ENCODE measurements at regions not wholly inside any gene's neighbourhood (a gene's known extent, or its start where the extent isn't known, plus 50 kb on each side); places are given as distances from the start of the nearest gene placed in this dataset.

DNA sequence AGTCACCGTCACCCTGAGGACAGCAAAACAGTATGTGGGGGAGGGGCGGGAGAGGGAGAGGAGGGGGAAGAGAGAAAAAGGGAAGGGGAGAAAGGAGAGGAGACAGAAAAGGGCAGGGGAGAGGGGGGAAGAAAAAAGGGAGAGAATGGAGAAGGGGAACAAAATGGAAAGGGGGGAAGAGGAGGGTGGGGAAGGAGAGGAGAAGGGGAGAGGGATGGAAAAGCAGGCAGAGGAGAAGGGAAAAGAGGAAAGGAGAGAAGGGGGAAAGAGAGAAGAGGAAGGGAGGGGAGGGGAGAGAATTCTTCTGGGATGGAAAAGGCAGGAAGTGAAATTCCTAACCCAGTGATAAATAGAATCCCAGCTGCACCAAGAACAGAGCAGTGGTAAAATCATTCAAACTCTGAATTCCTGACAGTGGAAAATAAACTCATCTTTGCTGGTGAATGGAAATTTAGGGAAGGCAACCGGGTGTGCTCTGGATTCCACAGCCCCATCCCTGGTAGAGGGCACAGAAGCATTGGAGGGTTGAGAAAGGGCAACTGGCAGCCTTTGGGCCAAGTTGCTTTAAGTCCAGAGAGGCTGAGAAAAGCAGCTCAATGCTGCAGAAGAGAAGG, 244.2 kb downstream of the BCOR start:
- H3K4me3 ChIP-seq (ENCODE audit: low read length), result no peak overlapping the region
- intact Hi-C loops (cut with micrococcal nuclease), result loop anchor here (2.0 kb wide), 2 partner anchors 17 to 39 kb away; no protein-coding TSS in a partner anchor

DNA sequence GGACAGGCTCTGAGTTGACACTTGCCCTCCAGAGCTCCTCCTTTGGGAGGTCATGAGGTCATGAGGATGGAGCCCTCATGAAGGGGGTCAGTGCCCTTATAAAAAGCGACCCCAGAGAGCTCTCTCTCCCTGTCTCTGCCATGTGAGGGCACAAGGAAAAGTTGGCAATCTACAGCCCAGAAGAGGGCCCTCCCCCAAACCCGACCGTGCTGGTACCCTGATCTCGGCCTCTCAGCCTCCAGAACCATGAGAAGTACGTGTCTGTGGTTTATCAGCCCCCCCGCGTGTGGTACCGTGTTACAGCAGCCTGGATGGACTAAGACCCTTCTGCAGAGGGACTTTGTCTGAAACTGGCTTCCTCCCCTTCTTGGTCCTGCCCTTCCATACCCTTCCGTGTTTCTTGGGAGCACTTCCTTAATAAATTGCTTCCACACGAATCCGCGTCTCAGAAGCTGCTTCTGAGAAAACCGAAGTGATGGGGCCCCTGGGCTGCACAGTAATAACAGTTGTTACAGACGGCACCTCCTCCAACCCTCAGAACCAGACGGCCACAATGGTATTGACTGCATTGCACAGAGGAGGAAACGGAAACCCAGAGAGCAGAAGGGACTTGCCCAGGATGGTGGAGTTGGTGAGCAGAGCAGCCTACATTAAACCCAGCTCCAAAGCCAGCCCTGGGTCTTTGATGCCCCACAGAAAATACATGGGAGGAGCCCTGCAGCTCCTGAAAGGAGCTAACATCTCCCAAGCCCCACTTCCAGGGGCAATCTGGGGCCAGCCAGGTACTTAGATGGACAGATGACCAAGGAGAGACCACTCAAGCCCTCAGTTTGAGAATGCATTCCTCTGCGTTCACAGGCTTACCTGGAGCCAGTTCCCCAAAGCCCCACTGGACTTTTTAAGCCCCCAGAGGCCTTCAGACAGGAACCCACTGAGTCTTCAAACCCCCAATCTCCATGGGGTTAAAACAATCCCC, 242.7 kb downstream of the BCOR start:
- Mint-ChIP-seq H3K36me3 (no peaks in the 10 kb centered on the region), H3K9me3 (no peaks in the 10 kb centered on the region), H3K4me3 (peak overlapping the region; percentile 74), H3K27ac (peak overlapping the region; percentile 94), H3K27me3 (ENCODE audit: low read depth in 2 of 2) (peaks cover 0 to 11% of the 10 kb centered on the region in 2 donors), H3K4me1 (peaks cover 30 to 66% of the 10 kb centered on the region in 2 donors)
- WGBS (ENCODE audit: insufficient coverage), result 8% methylated on average over 14 of the region's 17 CpGs
- no peaks in the 10 kb centered on the region for H3K9me3 ChIP-seq (ENCODE audit: control insufficient read depth, insufficient read depth, low read length)
- TF ChIP-seq, protein P1, sequence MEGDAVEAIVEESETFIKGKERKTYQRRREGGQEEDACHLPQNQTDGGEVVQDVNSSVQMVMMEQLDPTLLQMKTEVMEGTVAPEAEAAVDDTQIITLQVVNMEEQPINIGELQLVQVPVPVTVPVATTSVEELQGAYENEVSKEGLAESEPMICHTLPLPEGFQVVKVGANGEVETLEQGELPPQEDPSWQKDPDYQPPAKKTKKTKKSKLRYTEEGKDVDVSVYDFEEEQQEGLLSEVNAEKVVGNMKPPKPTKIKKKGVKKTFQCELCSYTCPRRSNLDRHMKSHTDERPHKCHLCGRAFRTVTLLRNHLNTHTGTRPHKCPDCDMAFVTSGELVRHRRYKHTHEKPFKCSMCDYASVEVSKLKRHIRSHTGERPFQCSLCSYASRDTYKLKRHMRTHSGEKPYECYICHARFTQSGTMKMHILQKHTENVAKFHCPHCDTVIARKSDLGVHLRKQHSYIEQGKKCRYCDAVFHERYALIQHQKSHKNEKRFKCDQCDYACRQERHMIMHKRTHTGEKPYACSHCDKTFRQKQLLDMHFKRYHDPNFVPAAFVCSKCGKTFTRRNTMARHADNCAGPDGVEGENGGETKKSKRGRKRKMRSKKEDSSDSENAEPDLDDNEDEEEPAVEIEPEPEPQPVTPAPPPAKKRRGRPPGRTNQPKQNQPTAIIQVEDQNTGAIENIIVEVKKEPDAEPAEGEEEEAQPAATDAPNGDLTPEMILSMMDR (IDR thresholded peaks at IDR 0.05), result no peak
- peak overlapping the region; percentile 31 for H3K4me3 ChIP-seq (ENCODE audit: low read length)
- intact Hi-C loops (cut with micrococcal nuclease), result loop anchor here (1.0 to 5.0 kb wide), 7 partner anchors 16 to 422 kb away; partner anchors contain the start of gene BCOR
- ATAC-seq, result peak; percentile 79 to 95 (median 91)
- H3K4me1 ChIP-seq (ENCODE audit: control insufficient read depth, insufficient read depth, low read length), result peaks cover 70% of the 10 kb centered on the region
- peak overlapping the region; percentile 99 for H3K27ac ChIP-seq (ENCODE audit: low read length)
- no peaks in the 10 kb centered on the region for H3K36me3 ChIP-seq (ENCODE audit: control insufficient read depth, insufficient read depth, low read length)
- no peaks in the 10 kb centered on the region for H3K27me3 ChIP-seq (ENCODE audit: control insufficient read depth, insufficient read depth, low read length)
- peak; percentile 64 to 92 for DNase-seq

More for the DNA sequence above, 244.2 kb downstream of the BCOR start:
- peak overlapping the region; percentile 6 for H3K4me3 Mint-ChIP-seq
- H3K27me3 ChIP-seq (ENCODE audit: control insufficient read depth, insufficient read depth, low read length), result no peaks in the 10 kb centered on the region
- DNase-seq (no peak), ATAC-seq (no peak)
- no peaks in the 10 kb centered on the region for H3K9me3 ChIP-seq (ENCODE audit: control insufficient read depth, insufficient read depth, low read length)
- H3K36me3 Mint-ChIP-seq, result no peaks in the 10 kb centered on the region
- TF ChIP-seq, protein P1 (IDR thresholded peaks at IDR 0.05), result no peak
- no peak overlapping the region for H3K27ac ChIP-seq (ENCODE audit: low read length)
- H3K9me3 Mint-ChIP-seq, result no peaks in the 10 kb centered on the region
- no peaks in the 10 kb centered on the region for H3K36me3 ChIP-seq (ENCODE audit: control insufficient read depth, insufficient read depth, low read length)
- WGBS (ENCODE audit: insufficient coverage), result 81% methylated on average over 2 of the region's 3 CpGs
- H3K27me3 Mint-ChIP-seq (ENCODE audit: low read depth in 2 of 2), result peaks cover 0 to 15% of the 10 kb centered on the region in 2 donors
- H3K4me1 ChIP-seq (ENCODE audit: control insufficient read depth, insufficient read depth, low read length), result peaks cover 61% of the 10 kb centered on the region
- H3K4me1 Mint-ChIP-seq, result peaks cover 30 to 60% of the 10 kb centered on the region in 2 donors
- peak overlapping the region; percentile 94 for H3K27ac Mint-ChIP-seq

DNA sequence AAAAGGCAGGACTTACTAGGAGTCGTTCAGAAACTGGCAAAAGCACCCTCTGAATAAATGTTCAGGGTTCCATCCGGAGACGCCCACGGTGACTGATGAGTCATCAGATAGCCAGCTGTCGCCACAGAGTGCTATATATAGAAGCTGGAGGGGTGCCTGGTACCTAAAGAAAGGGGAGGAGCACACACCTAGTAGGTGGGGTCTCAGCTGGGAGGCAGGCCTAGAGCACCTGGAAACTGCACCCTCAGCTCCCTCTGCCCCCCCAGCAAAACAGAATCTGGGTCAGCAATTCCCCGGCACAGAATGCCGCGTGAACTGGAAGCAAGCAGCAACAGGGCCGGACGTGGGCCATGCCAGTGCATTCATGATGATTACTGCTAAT, 242.0 kb downstream of the BCOR start:
- no peaks in the 10 kb centered on the region for H3K27me3 ChIP-seq (ENCODE audit: control insufficient read depth, insufficient read depth, low read length)
- no peaks in the 10 kb centered on the region for H3K9me3 Mint-ChIP-seq
- 0% methylated on average over 5 of the region's 10 CpGs for WGBS (ENCODE audit: insufficient coverage)
- peaks cover 73% of the 10 kb centered on the region for H3K4me1 ChIP-seq (ENCODE audit: control insufficient read depth, insufficient read depth, low read length)
- intact Hi-C loops (cut with micrococcal nuclease), result loop anchor here (1.0 to 5.0 kb wide), 7 partner anchors 15 to 422 kb away; partner anchors contain the start of gene BCOR
- ATAC-seq (peak; percentile 36 to 65 (median 39)), DNase-seq (peak; percentile 44 to 86)
- H3K9me3 ChIP-seq (ENCODE audit: control insufficient read depth, insufficient read depth, low read length), result no peaks in the 10 kb centered on the region
- H3K4me1 Mint-ChIP-seq, result peaks cover 35 to 67% of the 10 kb centered on the region in 2 donors
- no peaks in the 10 kb centered on the region for H3K36me3 ChIP-seq (ENCODE audit: control insufficient read depth, insufficient read depth, low read length)
- TF ChIP-seq, protein P1 (IDR thresholded peaks at IDR 0.05), result no peak
- peak overlapping the region; percentile 94 for H3K27ac Mint-ChIP-seq
- H3K4me3 ChIP-seq (ENCODE audit: low read length), result peak overlapping the region; percentile 31
- H3K27ac ChIP-seq (ENCODE audit: low read length), result peak overlapping the region; percentile 99
- no peaks in the 10 kb centered on the region for H3K36me3 Mint-ChIP-seq
- peaks cover 0 to 8% of the 10 kb centered on the region in 2 donors for H3K27me3 Mint-ChIP-seq (ENCODE audit: low read depth in 2 of 2)
- H3K4me3 Mint-ChIP-seq, result peak overlapping the region; percentile 52

Measured in natural killer cell (primary cell).